Upper lobe of left lung (tissue), 6 donors: ENCODE measurements at regions not wholly inside any gene's neighbourhood (a gene's known extent, or its start where the extent isn't known, plus 50 kb on each side); places are given as distances from the start of the nearest gene placed in this dataset.

Experiments
- ATAC-seq, 2 donors: fragments of 200-7000 bp; cut with Tn5 transposase; one replicate each; pipeline ENCODE4 v1.9.1; 2022; ENCODE audit warnings: mild to moderate bottlenecking in 2 of 2, moderate library complexity in 2 of 2; ENCODE audit not compliant: low FRiP score in 2 of 2
- DNase-seq, 2 donors: peaks; one replicate each; pipeline ENCODE4 v3.0.0-alpha.2; 2019 to 2020
- H3K27ac ChIP-seq, 4 donors: fragments of 200-600 bp; sonication (generic); one replicate each; pipeline ENCODE4 v1.5.1; 2016 to 2019
- H3K27me3 ChIP-seq, 4 donors: fragments of 200-600 bp; sonication (generic); one replicate each; pipeline ENCODE4 v1.5.1; 2017 to 2019
- H3K36me3 ChIP-seq, 4 donors: fragments of 200-600 bp; sonication (generic); one replicate each; pipeline ENCODE4 v1.5.1; 2016 to 2019
- H3K4me1 ChIP-seq, 4 donors: fragments of 200-600 bp; sonication (generic); one replicate each; pipeline ENCODE4 v1.5.1; 2018 to 2019
- H3K4me3 ChIP-seq, 4 donors: fragments of 200-600 bp; sonication (generic); one replicate each; pipeline ENCODE4 v1.5.1; 2017 to 2019; ENCODE audit warnings: mild to moderate bottlenecking in 2 of 4, moderate library complexity in 1 of 4
- H3K9me3 ChIP-seq, 4 donors: fragments of 200-600 bp; sonication (generic); one replicate each; pipeline ENCODE4 v1.5.1; 2018 to 2019
- CTCF ChIP-seq, 6 experiments: fragments of 450-650 bp in 4 of 6; fragments of 200-600 bp in 2 of 6; sonication (generic) in 2 of 6; IDR thresholded peaks; one replicate each; pipeline ENCODE4 v1.5.1; 2016 to 2019; ENCODE audit warnings: antibody characterized with exemption in 6 of 6
- EP300 ChIP-seq, 4 donors: sonication (generic); formaldehyde crosslinking; IDR thresholded peaks; one replicate each; pipeline ENCODE4 v1.5.1; 2017; ENCODE audit warnings: antibody characterized with exemption in 4 of 4, control low read depth in 2 of 4
- POLR2A ChIP-seq, 4 donors: fragments of 450-650 bp; IDR thresholded peaks; one replicate each; pipeline ENCODE4 v1.5.1; 2016 to 2017; ENCODE audit warnings: antibody characterized with exemption in 4 of 4, mild to moderate bottlenecking in 2 of 4
- POLR2AphosphoS5 ChIP-seq, 2 donors: sonication (generic); formaldehyde crosslinking; IDR thresholded peaks; one replicate each; pipeline ENCODE4 v1.5.1; 2017; ENCODE audit warnings: antibody characterized with exemption in 2 of 2
- WGBS, 2 donors: methylation state at CpG; one replicate each; pipeline ENCODE4 v1.1.5; 2017 to 2018; 5-methylcytosine and 5-hydroxymethylcytosine counted together
- donor health status: DM: no; HTN: no; CAD: no; lungs with moderate emphysema.
- donor health status: DM: no; HTN: yes; CAD: no; lungs with severe emphysema.

GRCh38 chr5:136840601-136841000, 475.3 kb upstream of the TRPC7 start:
- DNase-seq = no peak
- Histone ChIP-seq H3K27me3 (no peaks in the 10 kb centered on the region), H3K27ac (no peak overlapping the region), H3K36me3 (no peaks in the 10 kb centered on the region), H3K4me1 (no peaks in the 10 kb centered on the region), H3K9me3 (no peaks in the 10 kb centered on the region), H3K4me3 (no peak overlapping the region)
- TF ChIP-seq EP300 (IDR thresholded peaks at IDR 0.05) (no peak), CTCF (IDR thresholded peaks at IDR 0.05) (no peak), POLR2A (IDR thresholded peaks at IDR 0.05) (no peak), POLR2AphosphoS5 (IDR thresholded peaks at IDR 0.05) (no peak)
- no peak for ATAC-seq

GRCh38 chr5:136836093-136836492, 470.7 kb upstream of the TRPC7 start:
- ATAC-seq (no peak), DNase-seq (no peak)
- no peaks in the 10 kb centered on the region for H3K9me3 ChIP-seq
- no peaks in the 10 kb centered on the region for H3K4me1 ChIP-seq
- H3K4me3 ChIP-seq = no peak overlapping the region
- H3K27ac ChIP-seq = no peak overlapping the region
- no peaks in the 10 kb centered on the region for H3K36me3 ChIP-seq
- TF ChIP-seq EP300 (IDR thresholded peaks at IDR 0.05) (no peak), POLR2A (IDR thresholded peaks at IDR 0.05) (no peak)
- H3K27me3 ChIP-seq = no peaks in the 10 kb centered on the region
- 66 to 74% methylated on average over 1 of the region's 1 CpG for WGBS, 2 donors

- Histone ChIP-seq H3K4me1 (no peaks in the 10 kb centered on the region), H3K4me3 (no peak overlapping the region), H3K27ac (no peak overlapping the region), H3K36me3 (no peaks in the 10 kb centered on the region), H3K27me3 (no peaks in the 10 kb centered on the region), H3K9me3 (no peaks in the 10 kb centered on the region)
- ATAC-seq (no peak), DNase-seq (no peak)
- WGBS, 2 donors = 80 to 100% methylated on average over 1 of the region's 1 CpG
- TF ChIP-seq EP300 (IDR thresholded peaks at IDR 0.05) (no peak), POLR2AphosphoS5 (IDR thresholded peaks at IDR 0.05) (no peak), CTCF (IDR thresholded peaks at IDR 0.05) (no peak), POLR2A (IDR thresholded peaks at IDR 0.05) (no peak)
Measured at GRCh38 chr5:136820848-136821247, 455.5 kb upstream of the TRPC7 start.

- H3K4me3 ChIP-seq = no peak overlapping the region
- no peak overlapping the region for H3K27ac ChIP-seq
- H3K9me3 ChIP-seq = no peaks in the 10 kb centered on the region
- H3K27me3 ChIP-seq = no peaks in the 10 kb centered on the region
- 87 to 100% methylated on average over 1 of the region's 1 CpG for WGBS, 2 donors
- ATAC-seq (no peak), DNase-seq (no peak)
- no peaks in the 10 kb centered on the region for H3K36me3 ChIP-seq
- no peaks in the 10 kb centered on the region for H3K4me1 ChIP-seq
- no peak for TF ChIP-seq EP300 (IDR thresholded peaks at IDR 0.05)
- TF ChIP-seq CTCF (IDR thresholded peaks at IDR 0.05) = no peak
Measured at GRCh38 chr5:136819526-136820302, 454.4 kb upstream of the TRPC7 start.

GRCh38 chr5:136816327-136816726, 451.0 kb upstream of the TRPC7 start:
- no peaks in the 10 kb centered on the region for H3K27me3 ChIP-seq
- H3K36me3 ChIP-seq = no peaks in the 10 kb centered on the region
- WGBS, 2 donors = 87 to 90% methylated on average over 2 of the region's 2 CpGs
- TF ChIP-seq POLR2A (IDR thresholded peaks at IDR 0.05) (no peak), POLR2AphosphoS5 (IDR thresholded peaks at IDR 0.05) (no peak)
- ATAC-seq (no peak), DNase-seq (no peak)
- no peak overlapping the region for H3K4me3 ChIP-seq
- H3K27ac ChIP-seq = no peak overlapping the region
- no peaks in the 10 kb centered on the region for H3K9me3 ChIP-seq
- H3K4me1 ChIP-seq = no peaks in the 10 kb centered on the region
